Right cardiac atrium (tissue), 5 donors: ENCODE measurements at regions not wholly inside any gene's neighbourhood (a gene's known extent, or its start where the extent isn't known, plus 50 kb on each side); places are given as distances from the start of the nearest gene placed in this dataset.
A peak's percentile ranks its signal among the peaks of the same experiment; 100 is the strongest.

Experiments
- ATAC-seq, 2 donors: fragments of 200-7000 bp; cut with Tn5 transposase; one replicate each; pipeline versions ENCODE4 v1.8.0 to v1.9.1; 2020; ENCODE audit warnings: moderate library complexity in 2 of 2, mild to moderate bottlenecking in 1 of 2
- DNase-seq, 3 donors: peaks; one replicate each; pipeline ENCODE4 v3.0.0-alpha.2; 2020
- H3K27ac ChIP-seq: one replicate; pipeline ENCODE4 v1.5.1; 2013; ENCODE audit warnings: mild to moderate bottlenecking, low read length, control low read depth, moderate library complexity
- H3K27me3 ChIP-seq: one replicate; pipeline ENCODE4 v1.6.1; 2013; ENCODE audit not compliant: control insufficient read depth, insufficient read depth
- H3K4me1 ChIP-seq: one replicate; pipeline ENCODE4 v1.6.1; 2013; ENCODE audit warnings: low read length; ENCODE audit not compliant: control insufficient read depth, insufficient read depth
- H3K4me3 ChIP-seq: one replicate; pipeline ENCODE4 v1.5.1; 2013; ENCODE audit warnings: low read length, control low read depth
- H3K9me3 ChIP-seq: one replicate; pipeline ENCODE4 v1.6.1; 2013; ENCODE audit warnings: low read length; ENCODE audit not compliant: control insufficient read depth
- WGBS: extraction: QIAGEN DNeasy Blood & Tissue Kit; methylation state at CpG from one replicate; pipeline ENCODE4 v1.1.7; 2013; 5-methylcytosine and 5-hydroxymethylcytosine counted together
- intact Hi-C, 4 donors: fragments of 100-400 bp; cut with DNase I; formaldehyde crosslinking; loops; one replicate each; pipeline versions ENCODE4 v1.11.0 to v1.14.0; 2022 to 2023
- donor health status: healthy with polysubstance abuse.
- donor health status: DM: no; HTN: yes; CAD: no.
- donor health status: DM: no; HTN: no; CAD: no.
- donor health status: DM: no; HTN: yes; CAD: no; lungs with severe emphysema.
- donor health status: DM: yes; HTN: yes; CAD: no.

GRCh38 chr3:117666812-117667211 lies 957.2 kb downstream of the TUSC7 start:
- no peak for DNase-seq
- H3K4me1 ChIP-seq, result no peaks in the 10 kb centered on the region
- H3K9me3 ChIP-seq, result no peaks in the 10 kb centered on the region
- ATAC-seq, result no peak
- intact Hi-C loops, result no loop called here
- H3K4me3 ChIP-seq, result no peak overlapping the region
- no peak overlapping the region for H3K27ac ChIP-seq
- peaks cover 2% of the 10 kb centered on the region for H3K27me3 ChIP-seq
- WGBS, result 45% methylated on average over 3 of the region's 3 CpGs

GRCh38 chr3:117669774-117670173 lies 960.2 kb downstream of the TUSC7 start:
- Histone ChIP-seq H3K4me1 (no peaks in the 10 kb centered on the region), H3K27me3 (peaks cover 2% of the 10 kb centered on the region), H3K9me3 (no peaks in the 10 kb centered on the region), H3K27ac (no peak overlapping the region), H3K4me3 (no peak overlapping the region)
- 68% methylated on average over 4 of the region's 4 CpGs for WGBS
- ATAC-seq (no peak), DNase-seq (no peak)
- intact Hi-C loops, result no loop called here

- Histone ChIP-seq H3K9me3 (no peaks in the 10 kb centered on the region), H3K27me3 (peaks cover 2% of the 10 kb centered on the region), H3K4me1 (no peaks in the 10 kb centered on the region), H3K27ac (no peak overlapping the region), H3K4me3 (no peak overlapping the region)
- WGBS, result 56% methylated on average over 4 of the region's 4 CpGs
- ATAC-seq, result no peak
- no peak for DNase-seq
- intact Hi-C loops, result no loop called here
These were observed 962.2 kb downstream of the TUSC7 start for GRCh38 chr3:117671722-117672318.

- intact Hi-C loops, result no loop called here
- H3K27ac ChIP-seq, result no peak overlapping the region
- H3K9me3 ChIP-seq, result no peaks in the 10 kb centered on the region
- H3K4me1 ChIP-seq, result no peaks in the 10 kb centered on the region
- ATAC-seq, result no peak
- H3K4me3 ChIP-seq, result no peak overlapping the region
- WGBS, result 89% methylated on average over 4 of the region's 4 CpGs
- DNase-seq, result no peak
- H3K27me3 ChIP-seq, result peaks cover 2% of the 10 kb centered on the region
These were observed 964.7 kb downstream of the TUSC7 start for GRCh38 chr3:117674321-117674720.

- no peaks in the 10 kb centered on the region for H3K9me3 ChIP-seq
- H3K4me3 ChIP-seq, result no peak overlapping the region
- H3K27ac ChIP-seq, result no peak overlapping the region
- H3K4me1 ChIP-seq, result no peaks in the 10 kb centered on the region
- H3K27me3 ChIP-seq, result no peaks in the 10 kb centered on the region
- 59% methylated on average over 2 of the region's 2 CpGs for WGBS
- ATAC-seq (peak; percentile 53 to 78), DNase-seq (no peak)
- intact Hi-C loops, result no loop called here
These were observed 972.0 kb downstream of the TUSC7 start for GRCh38 chr3:117681619-117682018.

GRCh38 chr3:117687096-117687495 lies 977.5 kb downstream of the TUSC7 start:
- DNase-seq (no peak), ATAC-seq (no peak)
- Histone ChIP-seq H3K4me1 (no peaks in the 10 kb centered on the region), H3K27ac (no peak overlapping the region), H3K4me3 (no peak overlapping the region), H3K9me3 (no peaks in the 10 kb centered on the region), H3K27me3 (no peaks in the 10 kb centered on the region)
- intact Hi-C loops, result no loop called here
- 88% methylated on average over 2 of the region's 2 CpGs for WGBS

- no peak for ATAC-seq
- no peak for DNase-seq
- 69% methylated on average over 3 of the region's 3 CpGs for WGBS
- no peak overlapping the region for H3K27ac ChIP-seq
- H3K9me3 ChIP-seq, result no peaks in the 10 kb centered on the region
- intact Hi-C loops, result no loop called here
- H3K4me3 ChIP-seq, result no peak overlapping the region
- H3K4me1 ChIP-seq, result no peaks in the 10 kb centered on the region
- H3K27me3 ChIP-seq, result no peaks in the 10 kb centered on the region
These were observed 979.0 kb downstream of the TUSC7 start for GRCh38 chr3:117688583-117688982.

GRCh38 chr3:117691526-117691925 lies 981.9 kb downstream of the TUSC7 start:
- Histone ChIP-seq H3K4me1 (no peaks in the 10 kb centered on the region), H3K9me3 (no peaks in the 10 kb centered on the region), H3K27me3 (no peaks in the 10 kb centered on the region), H3K27ac (no peak overlapping the region), H3K4me3 (no peak overlapping the region)
- ATAC-seq, result no peak
- intact Hi-C loops, result no loop called here
- no peak for DNase-seq
- 56% methylated on average over 1 of the region's 1 CpG for WGBS

GRCh38 chr3:117692416-117692995 lies 982.9 kb downstream of the TUSC7 start:
- intact Hi-C loops, result no loop called here
- ATAC-seq (no peak), DNase-seq (no peak)
- Histone ChIP-seq H3K27me3 (no peaks in the 10 kb centered on the region), H3K9me3 (no peaks in the 10 kb centered on the region), H3K4me1 (no peaks in the 10 kb centered on the region), H3K4me3 (no peak overlapping the region), H3K27ac (no peak overlapping the region)
- 76% methylated on average over 5 of the region's 5 CpGs for WGBS

GRCh38 chr3:117695321-117695720 lies 985.7 kb downstream of the TUSC7 start:
- ATAC-seq, result no peak

GRCh38 chr3:117695871-117696645 lies 986.5 kb downstream of the TUSC7 start:
- Histone ChIP-seq H3K27ac (no peak overlapping the region), H3K9me3 (no peaks in the 10 kb centered on the region), H3K4me1 (no peaks in the 10 kb centered on the region), H3K4me3 (no peak overlapping the region), H3K27me3 (no peaks in the 10 kb centered on the region)
- DNase-seq, result no peak
- WGBS, result 71% methylated on average over 4 of the region's 4 CpGs
- intact Hi-C loops, result no loop called here
- no peak for ATAC-seq

More at GRCh38 chr3:117695321-117695720, 985.7 kb downstream of the TUSC7 start:
- DNase-seq, result no peak
- Histone ChIP-seq H3K4me1 (no peaks in the 10 kb centered on the region), H3K27ac (no peak overlapping the region), H3K9me3 (no peaks in the 10 kb centered on the region), H3K4me3 (no peak overlapping the region), H3K27me3 (no peaks in the 10 kb centered on the region)
- whole genome bisulfite sequencing, result 62% methylated on average over 1 of the region's 1 CpG
- intact Hi-C loops, result no loop called here
